Thoracic aorta (tissue), 2 donors: ENCODE measurements at regions not wholly inside any gene's neighbourhood (a gene's known extent, or its start where the extent isn't known, plus 50 kb on each side); places are given as distances from the start of the nearest gene placed in this dataset.

Experiments
- ATAC-seq: fragments of 150-250 bp; one replicate; pipeline ENCODE4 v1.8.0; 2017; ENCODE audit warnings: low read depth; ENCODE audit not compliant: insufficient number of reproducible peaks, low FRiP score
- DNase-seq: peaks from one replicate; pipeline ENCODE4 v3.0.0-alpha.2; 2020; ENCODE audit warnings: low spot score
- H3K27ac ChIP-seq, 2 donors: fragments of 200-600 bp; sonication (generic); 1 replicate in 1 of 2; 2 replicates in 1 of 2; pipeline ENCODE4 v1.5.1; 2016; ENCODE audit warnings: mild to moderate bottlenecking in 2 of 2, moderate library complexity in 2 of 2
- H3K27me3 ChIP-seq: fragments of 200-600 bp; sonication (generic); replicated peaks from 2 replicates; pipeline ENCODE4 v1.6.0; 2016; ENCODE audit warnings: mild to moderate bottlenecking; ENCODE audit not compliant: insufficient read depth
- H3K36me3 ChIP-seq: fragments of 200-600 bp; sonication (generic); one replicate; pipeline ENCODE4 v1.5.1; 2016
- H3K4me1 ChIP-seq, 2 donors: fragments of 200-600 bp; sonication (generic); 1 replicate in 1 of 2; 2 replicates in 1 of 2; pipeline versions ENCODE4 v1.5.1 to v1.6.0; 2016; ENCODE audit warnings: low read depth in 2 of 2, mild to moderate bottlenecking in 1 of 2; ENCODE audit not compliant: control insufficient read depth in 1 of 2
- H3K4me3 ChIP-seq: fragments of 200-600 bp; sonication (generic); 2 replicates; pipeline ENCODE4 v1.5.1; 2016; ENCODE audit warnings: mild to moderate bottlenecking
- H3K9me3 ChIP-seq: fragments of 200-600 bp; sonication (generic); 2 replicates; pipeline ENCODE4 v1.5.1; 2016
- CTCF ChIP-seq: fragments of 200-600 bp; sonication (generic); IDR thresholded peaks from one replicate; pipeline ENCODE4 v1.5.1; 2019; ENCODE audit warnings: antibody characterized with exemption

DNA sequence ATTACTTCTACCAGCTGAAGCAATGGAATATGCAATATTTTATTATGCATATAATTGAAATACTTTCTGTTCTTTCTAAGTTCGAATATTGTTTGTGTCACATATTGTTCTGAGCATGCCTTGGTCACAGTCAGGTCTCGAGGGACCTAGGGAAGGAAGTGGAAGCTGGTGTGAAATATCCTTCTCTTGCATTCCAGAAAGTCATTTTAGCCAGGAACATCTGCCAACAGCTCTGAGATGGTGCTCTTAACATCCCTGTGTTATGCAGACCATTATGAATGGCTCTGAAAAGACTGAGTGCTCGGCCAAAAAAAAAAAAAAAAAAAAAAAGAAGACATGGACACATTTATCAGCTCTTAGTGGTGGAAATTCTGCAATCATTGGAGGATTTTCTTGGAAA is 132.7 kb upstream of the JAG1 start:
- DNase-seq = no peak
- Histone ChIP-seq H3K4me3 (no peak overlapping the region), H3K27me3 (no peaks in the 10 kb centered on the region), H3K9me3 (no peaks in the 10 kb centered on the region), H3K36me3 (no peaks in the 10 kb centered on the region), H3K27ac (no peak overlapping the region), H3K4me1 (peaks cover 0 to 16% of the 10 kb centered on the region in 2 donors)
- no peak for ATAC-seq
- TF ChIP-seq CTCF = no peak

GRCh38 chr20:10807013-10807412 is 133.2 kb upstream of the JAG1 start:
- DNase-seq (no peak), ATAC-seq (no peak)
- H3K4me3 ChIP-seq = no peak overlapping the region

DNA sequence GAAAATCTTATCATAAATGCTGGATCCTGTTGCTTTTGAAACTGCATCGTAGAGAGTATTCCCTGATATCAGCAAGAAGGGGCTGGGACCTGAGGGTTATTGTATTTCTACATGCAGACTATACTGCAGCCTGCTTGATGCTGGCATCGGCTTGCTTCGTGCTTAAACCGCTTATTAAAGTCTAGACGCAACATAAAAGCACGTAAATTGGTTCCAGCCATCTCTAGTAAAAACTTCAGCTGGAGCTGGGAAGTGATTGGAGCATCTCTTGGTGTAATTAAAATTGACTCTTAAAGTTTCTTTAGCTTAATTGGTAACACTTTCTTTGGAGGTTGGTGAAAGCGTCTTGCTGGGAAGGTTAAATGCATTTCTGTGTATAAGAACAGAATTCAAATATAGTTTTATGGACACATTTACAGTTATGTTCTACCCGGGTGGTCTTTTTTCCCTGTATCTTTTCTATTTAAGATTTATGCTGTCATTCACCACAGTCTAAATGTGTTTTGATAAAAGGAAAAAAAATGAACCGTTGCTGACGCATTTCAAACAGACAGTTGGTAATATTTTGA is 139.0 kb upstream of the JAG1 start:
- no peak overlapping the region for H3K27ac ChIP-seq
- no peak overlapping the region for H3K4me3 ChIP-seq
- no peak for DNase-seq
- no peaks in the 10 kb centered on the region for H3K4me1 ChIP-seq
- no peaks in the 10 kb centered on the region for H3K36me3 ChIP-seq
- no peak for TF ChIP-seq CTCF
- no peaks in the 10 kb centered on the region for H3K9me3 ChIP-seq
- ATAC-seq = no peak
- H3K27me3 ChIP-seq = no peaks in the 10 kb centered on the region

More at GRCh38 chr20:10807013-10807412, 133.2 kb upstream of the JAG1 start:
- no peaks in the 10 kb centered on the region for H3K9me3 ChIP-seq
- TF ChIP-seq CTCF = no peak
- peaks cover 0 to 16% of the 10 kb centered on the region in 2 donors for H3K4me1 ChIP-seq
- no peaks in the 10 kb centered on the region for H3K36me3 ChIP-seq
- no peaks in the 10 kb centered on the region for H3K27me3 ChIP-seq
- H3K27ac ChIP-seq = no peak overlapping the region

DNA sequence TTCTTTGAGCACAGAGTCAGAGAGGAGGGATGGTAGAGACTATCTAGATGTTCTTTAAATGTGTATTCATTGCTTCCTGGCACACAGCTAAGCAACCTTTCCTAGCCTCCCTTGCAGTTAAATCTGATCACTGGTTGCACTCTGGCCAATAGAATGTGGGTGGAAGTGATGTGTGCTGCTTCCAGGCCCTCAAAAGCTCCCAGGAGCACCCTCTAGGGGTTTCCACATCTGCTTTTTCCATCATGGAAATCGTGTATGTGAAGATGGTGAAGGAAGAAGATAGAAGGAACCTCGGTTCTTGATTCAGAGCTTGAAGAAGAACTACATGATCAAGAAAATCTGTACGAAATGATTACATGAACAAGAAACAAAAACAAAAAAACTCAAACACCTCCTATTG is 149.8 kb upstream of the JAG1 start:
- Histone ChIP-seq H3K9me3 (no peaks in the 10 kb centered on the region), H3K4me3 (no peak overlapping the region), H3K27ac (no peak overlapping the region), H3K27me3 (no peaks in the 10 kb centered on the region), H3K4me1 (no peaks in the 10 kb centered on the region), H3K36me3 (no peaks in the 10 kb centered on the region)
- ATAC-seq (no peak), DNase-seq (no peak)
- TF ChIP-seq CTCF = no peak

DNA sequence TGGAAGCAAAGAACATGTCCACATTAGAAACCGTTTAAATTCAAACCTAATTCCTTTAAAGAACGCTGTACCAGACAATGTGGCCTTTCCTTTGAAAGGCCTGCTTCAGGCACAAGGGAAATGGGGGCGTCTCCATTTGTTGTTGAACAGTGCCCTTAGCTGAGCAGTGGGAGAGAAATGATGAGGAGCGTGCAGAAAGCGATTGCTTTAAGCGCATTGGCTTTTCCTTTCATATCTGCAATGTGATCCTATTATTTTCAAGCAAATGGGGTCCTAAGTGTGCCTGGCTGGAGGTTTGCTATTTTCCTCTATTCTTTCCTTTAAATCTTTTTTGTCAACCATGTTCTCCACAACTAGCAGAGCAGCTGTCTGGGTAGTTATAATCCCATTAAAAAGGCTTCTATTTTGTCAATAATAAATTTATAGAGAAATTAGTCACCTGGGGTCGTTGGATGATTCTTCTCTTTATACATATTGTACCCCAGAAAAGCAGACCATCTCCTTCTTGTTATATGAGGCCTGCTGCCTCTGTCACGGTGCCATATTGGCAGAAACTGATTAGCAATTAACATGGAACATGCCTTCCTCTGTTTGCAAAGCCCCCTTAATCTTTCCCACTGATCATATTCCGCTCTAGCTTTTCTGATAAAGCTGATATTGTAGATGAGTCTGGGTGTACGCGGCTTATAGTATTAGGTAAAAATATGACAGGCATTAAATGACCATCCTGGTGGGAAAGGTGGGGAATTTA is 151.1 kb upstream of the JAG1 start:
- no peak for TF ChIP-seq CTCF
- H3K36me3 ChIP-seq = no peaks in the 10 kb centered on the region
- H3K27ac ChIP-seq = no peak overlapping the region
- no peak for ATAC-seq
- DNase-seq = no peak
- no peaks in the 10 kb centered on the region for H3K27me3 ChIP-seq
- no peaks in the 10 kb centered on the region for H3K9me3 ChIP-seq
- no peaks in the 10 kb centered on the region for H3K4me1 ChIP-seq
- no peak overlapping the region for H3K4me3 ChIP-seq
